Stimulated activated naive CD8-positive, alpha-beta T cell treated with anti-CD3 and anti-CD28 coated beads, Interleukin-15, amount 100 ng/mL, for 72 hours (primary cell): ENCODE measurements at regions not wholly inside any gene's neighbourhood (a gene's known extent, or its start where the extent isn't known, plus 50 kb on each side); places are given as distances from the start of the nearest gene placed in this dataset.

Experiments used
- ATAC-seq: fragments of 150-1000 bp; cut with Tn5 transposase; 2 replicates; pipeline ENCODE4 v1.10.0; 2021; ENCODE audit warnings: mild to moderate bottlenecking, moderate library complexity
- DNase-seq, 2 donors: peaks; one replicate each; pipeline ENCODE4 v3.0.0; 2021 to 2022
- H3K27ac Mint-ChIP-seq, 2 donors: one replicate each; pipeline ENCODE4 v1.8.0; 2022; ENCODE audit warnings: mild to moderate bottlenecking in 2 of 2, mixed read lengths in 2 of 2, moderate library complexity in 2 of 2
- H3K27me3 Mint-ChIP-seq: one replicate; pipeline ENCODE4 v1.8.0; 2022; ENCODE audit warnings: mixed read lengths
- H3K4me1 Mint-ChIP-seq: one replicate; pipeline ENCODE4 v1.8.0; 2022; ENCODE audit warnings: mild to moderate bottlenecking, mixed read lengths
- H3K4me3 Mint-ChIP-seq, 2 donors: one replicate each; pipeline ENCODE4 v1.8.0; 2022; ENCODE audit warnings: mild to moderate bottlenecking in 2 of 2, mixed read lengths in 2 of 2, moderate library complexity in 1 of 2
- H3K9me3 Mint-ChIP-seq, 2 donors: one replicate each; pipeline ENCODE4 v1.8.0; 2022; ENCODE audit warnings: mixed read lengths in 2 of 2

DNA sequence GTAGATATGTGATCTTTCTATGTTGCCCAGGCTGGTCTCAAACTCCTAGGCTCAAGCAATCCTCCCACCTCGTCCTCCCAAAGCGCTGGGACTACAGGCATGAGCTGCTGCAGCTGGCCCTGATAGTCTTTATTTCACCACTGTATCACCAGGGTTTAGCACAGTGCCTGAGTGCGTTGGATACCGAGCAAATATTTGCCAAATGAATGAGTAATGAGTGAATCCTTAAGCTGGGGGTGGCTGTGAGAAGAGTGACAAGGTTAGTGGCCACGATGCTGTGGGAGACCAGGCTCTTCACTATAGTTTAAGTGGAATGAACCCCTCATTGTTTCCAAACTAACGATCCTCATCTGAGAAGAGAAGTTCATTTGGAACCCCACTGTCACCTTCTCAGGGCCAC lies 60.8 kb upstream of the FAM136A start:
- ATAC-seq = no peak
- no peaks in the 10 kb centered on the region for H3K4me1 Mint-ChIP-seq
- H3K27me3 Mint-ChIP-seq = peaks cover 4% of the 10 kb centered on the region
- H3K4me3 Mint-ChIP-seq = no peak overlapping the region
- no peak overlapping the region for H3K27ac Mint-ChIP-seq
- DNase-seq = no peak
- H3K9me3 Mint-ChIP-seq = no peaks in the 10 kb centered on the region

DNA sequence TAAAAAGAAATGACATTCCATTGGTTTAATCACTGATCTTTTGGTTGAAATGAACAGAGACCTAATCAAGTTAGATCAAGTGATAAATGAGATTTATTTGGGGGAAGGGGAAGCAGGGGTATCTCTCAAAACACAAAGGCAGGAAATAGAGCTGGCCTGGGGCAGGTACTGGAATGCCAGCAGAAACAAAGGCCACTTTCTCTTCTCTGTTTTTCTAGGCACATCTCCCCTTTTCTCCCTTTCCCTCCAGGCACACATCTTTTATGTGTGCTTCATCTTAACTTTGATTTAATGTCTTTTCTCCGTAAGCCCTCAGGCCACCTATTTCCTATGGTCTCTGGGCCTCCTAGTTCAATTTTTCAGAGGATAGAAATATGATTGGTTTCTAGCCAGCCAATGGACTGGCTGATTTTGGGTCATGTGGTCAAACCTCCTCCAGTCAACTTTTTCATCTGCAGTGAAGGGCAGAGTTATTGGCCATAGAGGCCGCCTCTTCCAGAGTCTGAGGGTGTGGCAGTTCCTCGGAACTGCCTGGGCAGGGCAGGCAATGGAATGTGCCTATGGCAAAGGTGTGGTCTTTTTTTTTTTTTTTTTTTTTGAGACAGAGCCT lies 58.9 kb upstream of the FAM136A start:
- H3K9me3 Mint-ChIP-seq = no peaks in the 10 kb centered on the region
- no peaks in the 10 kb centered on the region for H3K4me1 Mint-ChIP-seq
- no peak for DNase-seq
- ATAC-seq = no peak
- no peak overlapping the region for H3K4me3 Mint-ChIP-seq
- H3K27me3 Mint-ChIP-seq = peaks cover 12% of the 10 kb centered on the region
- peak overlapping the region in 1 of 2 donors; percentile 71 for H3K27ac Mint-ChIP-seq

GRCh38 chr2:70357684-70358071 lies 55.8 kb upstream of the FAM136A start:
- H3K27me3 Mint-ChIP-seq = peaks cover 12% of the 10 kb centered on the region
- no peaks in the 10 kb centered on the region for H3K4me1 Mint-ChIP-seq
- ATAC-seq (no peak), DNase-seq (no peak)
- no peak overlapping the region for H3K27ac Mint-ChIP-seq
- no peak overlapping the region for H3K4me3 Mint-ChIP-seq
- no peaks in the 10 kb centered on the region for H3K9me3 Mint-ChIP-seq

DNA sequence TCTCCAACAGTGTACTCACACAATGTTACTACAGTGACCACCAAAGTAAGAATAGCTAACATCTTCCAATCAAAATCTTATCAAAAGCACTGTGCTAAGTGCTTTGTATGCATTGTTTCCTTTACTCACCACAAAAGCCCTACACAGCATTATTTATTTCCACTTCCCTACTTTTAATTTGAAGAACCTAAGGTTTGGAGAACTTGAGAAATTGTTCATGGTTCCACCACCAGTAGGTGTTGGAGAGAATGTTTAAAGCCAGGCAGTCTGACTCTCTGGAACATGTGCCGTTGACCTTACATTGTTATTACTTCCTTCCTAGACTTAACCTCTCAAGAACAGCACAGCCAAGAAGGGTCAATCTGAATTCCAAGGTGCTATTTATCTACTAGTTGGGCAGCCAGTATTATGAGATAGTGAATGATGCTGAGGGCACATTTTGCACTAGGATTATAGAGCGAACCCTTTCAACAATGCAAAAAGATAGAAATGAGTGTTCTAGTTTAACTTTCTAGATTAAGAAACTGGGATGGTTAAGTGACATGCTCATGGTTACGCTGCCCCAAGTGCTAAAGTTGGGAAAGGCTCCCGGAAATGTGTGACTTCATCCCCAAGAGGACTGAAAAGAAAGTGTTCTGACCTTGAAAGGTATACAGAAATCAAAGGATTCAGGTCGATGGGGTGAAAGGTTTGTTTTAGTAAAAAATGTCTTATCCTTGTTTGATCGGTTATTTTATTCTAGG lies 55.2 kb upstream of the FAM136A start:
- no peak for ATAC-seq
- Mint-ChIP-seq H3K27me3 (peaks cover 12% of the 10 kb centered on the region), H3K4me1 (no peaks in the 10 kb centered on the region)

GRCh38 chr2:70354264-70354949 lies 52.5 kb upstream of the FAM136A start:
- H3K4me1 Mint-ChIP-seq = no peaks in the 10 kb centered on the region
- no peak for ATAC-seq
- H3K9me3 Mint-ChIP-seq = no peaks in the 10 kb centered on the region
- peaks cover 28% of the 10 kb centered on the region for H3K27me3 Mint-ChIP-seq
- peak overlapping the region in 1 of 2 donors; percentile 82 for H3K27ac Mint-ChIP-seq
- no peak overlapping the region for H3K4me3 Mint-ChIP-seq
- no peak for DNase-seq

More for the DNA sequence above, 55.2 kb upstream of the FAM136A start:
- H3K9me3 Mint-ChIP-seq = no peaks in the 10 kb centered on the region
- no peak overlapping the region for H3K27ac Mint-ChIP-seq
- DNase-seq = no peak
- no peak overlapping the region for H3K4me3 Mint-ChIP-seq
